GM21360 (cell line): ENCODE measurements at regions not wholly inside any gene's neighbourhood (a gene's known extent, or its start where the extent isn't known, plus 50 kb on each side); places are given as distances from the start of the nearest gene placed in this dataset.
"Not testable (repeated sequence)": the region's sequence is repeated elsewhere in the genome, so short reads cannot be mapped to it uniquely, and the experiment has no call there.

Experiments used
- ATAC-seq: cut with Tn5 transposase; IDR thresholded peaks from one replicate; pipeline ENCODE4 v1.9.1; 2021; ENCODE audit warnings: mild to moderate bottlenecking, moderate library complexity; ENCODE audit not compliant: unreplicated experiment

DNA sequence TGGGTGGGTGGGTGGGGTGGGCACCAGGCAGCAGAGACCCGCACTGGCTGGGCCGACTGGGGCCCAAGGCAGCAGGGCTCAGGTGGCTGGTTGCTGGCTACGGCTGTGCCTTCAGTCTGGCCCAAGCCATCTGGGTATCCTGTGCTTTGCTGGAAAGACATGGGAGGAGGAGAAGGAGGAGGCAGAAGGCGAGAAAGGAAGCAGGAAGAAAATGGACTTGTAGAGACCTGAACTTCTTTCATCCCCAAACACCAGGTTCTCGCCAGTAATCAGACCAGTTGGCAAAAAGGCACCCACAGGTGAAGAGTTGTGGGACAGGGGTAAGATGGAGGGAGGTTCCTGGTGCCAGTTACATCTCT, 78.8 kb downstream of the IGLL1 start:
- ATAC-seq = no peak

DNA sequence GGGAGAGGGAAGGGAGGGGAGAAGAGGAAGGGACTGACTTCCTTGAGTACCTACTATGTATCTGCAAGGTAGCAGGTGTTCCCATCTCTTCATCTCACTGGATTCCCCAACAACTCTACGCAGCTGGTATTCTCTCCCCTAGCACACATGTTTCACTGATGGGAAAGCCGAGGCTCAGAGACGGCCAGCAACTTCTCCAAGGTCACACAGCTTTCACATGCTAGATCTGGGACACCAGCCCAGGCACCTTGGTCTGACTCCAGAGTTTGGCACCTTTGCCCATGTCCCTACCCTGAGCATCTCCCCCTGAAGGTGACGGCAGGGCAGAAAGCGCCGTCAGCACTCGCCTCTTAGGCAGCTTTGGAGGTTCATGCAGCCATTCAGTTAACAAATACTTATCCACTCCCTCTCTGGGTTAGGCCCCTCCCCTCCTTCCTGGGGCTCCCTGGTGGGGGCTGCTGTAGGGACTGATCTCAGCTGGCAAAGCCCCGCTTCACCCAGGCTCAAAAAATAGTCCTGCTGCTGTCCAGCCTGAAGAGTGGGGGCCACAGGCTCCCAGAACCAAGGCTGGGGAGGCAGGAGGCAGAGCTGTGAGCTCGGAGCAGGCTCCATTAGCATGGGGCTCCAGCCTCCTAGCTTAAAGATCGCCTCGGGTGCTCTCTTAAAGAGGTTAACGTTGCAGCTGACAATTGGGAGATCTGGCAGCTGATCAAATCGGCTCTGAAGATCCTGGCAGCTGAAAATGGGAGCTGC, 79.4 kb downstream of the IGLL1 start:
- no peak for ATAC-seq

- no peak for ATAC-seq
Measured at GRCh38 chr22:23499845-23500500, 80.1 kb downstream of the IGLL1 start.

DNA sequence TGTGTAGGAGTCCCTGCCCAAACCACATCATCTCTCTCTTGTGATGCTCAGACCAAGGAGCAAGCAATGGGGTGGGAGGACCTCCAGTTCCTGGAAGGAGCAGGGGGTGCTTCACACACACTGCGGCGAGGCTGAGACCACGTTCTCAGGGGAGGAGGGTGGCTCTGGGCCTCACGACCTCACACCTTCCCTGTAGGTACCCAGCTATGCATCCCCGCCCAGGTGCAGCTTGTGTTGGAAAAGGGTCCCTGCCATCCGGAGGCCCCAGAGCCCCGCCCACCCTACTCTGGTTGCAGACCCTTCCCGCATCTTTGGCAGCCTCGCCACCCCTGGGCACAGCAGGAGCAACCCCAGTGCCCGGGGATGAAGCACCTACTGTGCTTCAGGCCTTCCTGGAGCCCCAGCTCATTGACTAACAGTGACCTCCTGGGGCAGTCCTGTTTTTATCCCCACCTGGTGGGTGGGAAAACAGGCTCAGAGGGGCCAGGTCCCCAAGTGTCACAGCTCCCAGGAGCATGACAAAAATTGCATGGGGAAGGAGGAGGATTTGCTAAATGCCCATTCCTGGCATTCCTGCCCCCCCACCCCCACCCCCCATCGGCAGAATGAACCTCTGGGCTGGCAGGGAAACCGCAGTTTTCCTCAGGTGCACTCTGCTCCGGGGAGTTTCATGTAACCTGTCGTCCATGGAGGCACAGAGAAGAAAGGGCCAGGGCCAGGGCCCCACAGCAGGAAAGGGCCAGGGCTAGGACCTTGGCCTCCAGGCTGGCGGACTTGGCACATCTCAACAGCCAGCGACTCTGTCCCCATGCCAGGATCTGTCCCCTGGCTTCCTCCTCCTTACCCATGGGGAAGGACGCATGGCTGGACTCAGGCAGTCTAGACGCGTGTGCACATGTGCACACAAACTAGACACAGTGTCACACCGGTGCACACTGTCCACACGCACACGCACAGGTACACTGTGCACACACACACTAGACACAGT, 81.0 kb downstream of the IGLL1 start:
- ATAC-seq = no peak

GRCh38 chr22:23497889-23498288, 82.2 kb downstream of the IGLL1 start:
- ATAC-seq = not testable (repeated sequence)

GRCh38 chr22:23497016-23497885, 82.8 kb downstream of the IGLL1 start:
- ATAC-seq = no peak

DNA sequence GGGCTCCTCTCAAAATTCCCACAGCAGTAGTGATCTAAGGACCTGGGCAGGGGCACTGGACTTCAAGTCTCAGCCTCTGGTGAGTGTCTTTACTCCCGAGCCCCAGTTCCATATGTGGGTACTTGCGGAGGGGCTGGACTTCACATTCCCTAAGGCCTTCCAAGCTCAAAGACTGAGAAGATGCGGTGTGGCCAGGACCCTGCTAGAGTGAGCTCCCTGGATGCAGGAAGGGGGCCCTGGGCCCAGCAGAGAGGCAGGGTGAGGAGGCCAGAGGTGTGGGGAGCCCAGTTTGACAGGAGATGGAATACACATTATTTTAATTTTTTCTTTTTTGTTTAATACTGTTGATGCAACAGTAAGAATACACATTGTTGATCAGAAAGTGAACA, 83.7 kb downstream of the IGLL1 start:
- ATAC-seq = no peak

- ATAC-seq = no peak
Measured at GRCh38 chr22:23495614-23496444, 84.3 kb downstream of the IGLL1 start.

DNA sequence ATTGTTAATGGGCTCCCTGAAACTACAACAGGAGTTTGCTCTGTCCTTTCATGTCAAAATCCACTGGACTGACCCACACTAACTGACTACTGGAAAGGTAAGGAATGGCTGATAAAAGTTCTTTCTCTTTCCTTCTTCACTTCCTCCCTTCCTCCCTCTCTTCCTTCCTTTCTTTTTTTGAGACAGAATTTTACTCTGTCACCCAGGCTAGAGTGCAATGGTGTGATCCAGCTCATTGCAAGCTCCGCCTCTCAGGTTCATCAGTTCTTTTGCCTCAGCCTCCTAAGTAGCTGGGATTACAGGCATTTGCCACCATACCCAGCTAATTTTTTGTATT, 85.2 kb downstream of the IGLL1 start:
- ATAC-seq = no peak

DNA sequence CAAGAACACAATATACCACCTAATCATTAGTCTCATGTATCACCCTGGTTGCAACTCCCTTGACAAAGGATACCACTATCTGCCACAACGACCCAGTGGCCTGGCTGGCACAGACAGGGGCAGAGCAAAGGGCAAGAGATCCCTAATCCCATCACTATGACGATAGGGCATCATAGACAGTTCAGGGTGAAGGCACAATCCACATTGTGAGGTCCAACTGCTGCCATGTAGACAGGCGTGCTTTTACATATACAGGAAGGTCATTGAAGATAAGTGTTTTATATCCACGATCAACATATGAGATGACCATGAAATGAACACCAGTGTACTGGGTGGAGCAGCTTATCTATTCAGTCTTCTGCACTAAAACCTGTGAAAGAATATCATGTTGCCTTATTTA, 94.6 kb downstream of the IGLL1 start:
- ATAC-seq = no peak

DNA sequence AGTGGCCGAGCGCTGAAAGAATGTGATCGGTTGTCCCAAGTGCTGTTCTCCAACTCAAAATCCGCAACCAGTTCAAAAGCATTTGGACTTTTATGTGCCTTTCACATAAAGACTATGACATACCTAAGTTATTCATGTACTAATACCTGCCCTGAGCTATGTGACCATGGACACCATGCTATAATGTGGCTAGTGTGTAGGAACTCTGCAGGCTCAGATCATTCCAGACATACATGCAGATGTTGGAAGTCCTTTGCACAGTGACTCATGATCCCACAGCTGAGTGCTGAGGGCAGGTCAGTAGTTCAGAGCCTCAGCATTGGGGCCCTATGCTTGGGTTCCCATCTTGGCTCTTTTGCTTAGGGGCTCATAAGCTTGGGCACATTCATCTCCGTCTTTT, 95.4 kb downstream of the IGLL1 start:
- no peak for ATAC-seq

DNA sequence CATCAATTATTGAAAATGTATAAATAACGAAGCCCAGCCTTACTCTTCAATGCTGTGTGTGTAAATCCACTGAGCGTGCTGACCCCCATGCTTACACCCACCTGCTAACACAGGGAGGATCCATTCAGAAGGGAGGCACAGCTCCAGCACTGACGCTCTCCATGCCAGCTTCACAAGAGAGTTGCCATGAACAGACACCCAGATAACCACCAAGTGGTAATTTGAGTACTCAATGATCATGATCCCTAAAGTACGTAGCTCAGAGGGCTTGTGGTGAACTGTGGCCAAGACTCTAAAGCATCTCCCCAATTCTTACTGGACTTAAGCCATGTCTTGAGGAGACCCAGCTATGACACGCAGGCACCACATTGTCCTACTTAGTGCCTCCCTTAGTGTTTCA, 98.7 kb downstream of the IGLL1 start:
- no peak for ATAC-seq

GRCh38 chr22:23478175-23478574, 101.9 kb downstream of the IGLL1 start:
- ATAC-seq = no peak

DNA sequence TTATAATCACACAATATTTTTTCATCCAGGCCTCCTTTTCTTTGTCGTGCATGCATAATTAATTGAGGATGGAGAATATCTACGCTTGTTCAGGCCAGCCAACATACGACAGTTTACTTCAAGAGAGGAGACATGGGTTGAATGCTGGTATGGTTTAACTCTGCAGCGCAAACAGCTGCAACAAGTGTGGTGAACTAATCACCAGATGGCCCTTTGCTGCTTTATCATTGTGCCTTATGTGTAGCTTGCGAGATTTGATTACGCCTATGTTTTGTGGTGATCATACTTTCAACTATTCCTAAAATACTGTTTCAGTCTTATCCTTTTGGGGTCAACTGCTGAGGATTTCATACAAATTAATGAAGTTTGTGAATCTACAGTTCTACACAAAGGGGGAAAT, 105.6 kb downstream of the IGLL1 start:
- not testable (repeated sequence) for ATAC-seq

GRCh38 chr22:23473901-23474300, 106.2 kb downstream of the IGLL1 start:
- ATAC-seq = no peak

- ATAC-seq = not testable (repeated sequence)
Measured at GRCh38 chr22:23472376-23472775, 107.7 kb downstream of the IGLL1 start.

- no peak for ATAC-seq
Measured at GRCh38 chr22:23471698-23472097, 108.4 kb downstream of the IGLL1 start.

DNA sequence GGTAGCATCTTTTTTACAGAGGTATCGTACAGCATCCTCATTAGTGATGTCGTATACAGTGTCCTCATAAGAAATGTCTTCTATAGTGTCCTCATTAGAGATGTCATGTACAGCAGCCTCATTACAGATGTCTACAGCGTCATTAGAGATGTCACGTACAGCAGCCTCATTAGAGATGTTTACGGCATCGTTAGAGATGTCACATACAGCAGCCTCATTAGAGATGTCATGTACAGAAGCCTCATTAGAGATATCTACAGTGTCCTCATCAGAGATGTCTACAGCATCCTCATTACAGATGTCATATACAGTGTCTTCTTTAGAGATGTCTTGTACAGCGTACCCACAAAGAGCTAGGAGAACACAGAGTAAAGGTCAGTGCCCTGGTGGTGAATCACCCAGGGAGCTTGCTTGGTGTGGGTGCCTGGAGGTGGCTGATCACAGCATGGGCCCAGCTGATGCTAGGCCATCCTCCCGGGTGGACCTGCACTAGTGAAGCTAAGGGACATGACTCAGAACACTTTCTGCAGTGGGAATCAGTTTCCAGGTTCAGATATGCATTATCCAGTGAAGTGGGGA, 109.2 kb downstream of the IGLL1 start:
- no peak for ATAC-seq

DNA sequence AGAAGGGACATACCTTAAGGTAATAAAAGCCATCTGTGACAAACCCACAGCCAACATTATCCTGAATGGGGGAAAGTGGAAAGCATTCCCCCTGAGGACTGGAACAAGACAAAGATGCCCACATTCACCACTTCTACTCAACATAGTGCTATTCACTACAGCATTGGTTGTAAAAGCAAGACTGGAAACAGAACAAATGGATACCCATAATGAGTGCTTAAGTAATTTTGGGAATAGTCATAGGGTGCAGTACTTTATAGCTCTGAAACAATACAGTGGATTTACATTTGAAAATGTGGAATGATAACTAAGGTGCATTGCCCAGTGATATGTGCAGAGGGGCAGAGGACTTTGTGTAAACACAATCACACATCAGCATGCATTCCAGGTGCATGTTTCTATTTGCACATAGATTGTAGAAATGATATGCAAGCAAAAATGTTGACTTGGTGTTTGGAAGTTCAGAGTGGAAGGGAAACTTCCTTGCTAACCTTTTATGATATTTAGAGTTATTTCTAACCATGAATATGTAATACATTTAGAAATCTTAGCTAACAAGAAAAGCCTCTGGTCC, 112.3 kb downstream of the IGLL1 start:
- ATAC-seq = no peak
